ENCODE measurements at regions not wholly inside any gene's neighbourhood (a gene's known extent, or its start where the extent isn't known, plus 50 kb on each side); places are given as distances from the start of the nearest gene placed in this dataset.
"Not testable (repeated sequence)": the region's sequence is repeated elsewhere in the genome, so short reads cannot be mapped to it uniquely, and the experiment has no call there.

DNA sequence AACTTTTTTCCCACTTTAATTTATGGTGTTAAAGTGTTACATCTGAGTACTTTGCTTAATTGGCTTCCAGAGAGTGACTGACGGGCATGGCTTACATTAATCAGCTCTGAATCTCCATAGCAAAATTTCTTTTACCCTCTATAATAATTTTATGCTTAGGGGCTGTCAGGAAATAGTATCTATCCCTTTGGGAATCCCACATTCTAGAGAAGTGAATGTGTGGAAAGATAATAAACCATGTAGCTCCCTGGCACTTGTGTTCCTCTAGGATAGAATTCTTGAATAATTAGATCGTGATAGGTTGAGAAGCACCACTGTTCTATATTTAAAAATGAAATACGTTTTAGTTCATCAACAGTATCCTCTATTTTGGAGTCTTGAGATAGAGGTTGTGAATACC, 89.6 kb downstream of the DNAJB9 start:
- no peak for ATAC-seq (replicated peaks in 6 of 8)
- Histone ChIP-seq H3K4me1 (replicated peaks in 1 of 2) (peaks cover 0 to 14% of the 10 kb centered on the region in 2 donors), H3K27ac (no peak overlapping the region), H3K4me3 (no peak overlapping the region)
- in situ Hi-C loops (cut with MboI; ENCODE audit: low pct_unique_long_range_greater_than_20kb in 2 of 9, low sequenced_read_pairs in 9 of 9, unreplicated experiment in 9 of 9): no loop called here
- 0 to 100% (median 43%) methylated on average over 1 to 3 of the region's 3 CpGs; no CpG with 5 or more reads in 2 of the 10 experiments for WGBS, 10 experiments

DNA sequence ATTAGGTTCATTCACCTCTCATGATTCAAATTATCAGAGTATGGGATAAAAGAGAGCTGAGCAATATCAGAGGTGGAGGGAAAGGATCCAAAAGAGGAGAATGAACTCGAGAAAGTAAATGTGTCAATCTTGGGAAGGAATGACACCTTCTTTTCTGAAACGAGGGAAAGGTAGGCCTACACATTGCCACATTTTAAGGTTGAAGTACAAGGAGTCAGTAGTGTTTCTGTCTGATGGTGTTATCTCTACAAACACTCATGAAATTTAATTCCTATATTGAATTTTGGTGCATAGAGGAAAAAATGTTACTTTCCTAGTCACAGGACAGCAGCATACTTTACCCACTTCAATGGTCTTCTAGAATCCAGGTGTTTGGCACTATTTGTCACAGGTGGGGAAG, 90.2 kb downstream of the DNAJB9 start:
- Histone ChIP-seq H3K4me3 (no peak overlapping the region), H3K27ac (no peak overlapping the region), H3K4me1 (replicated peaks in 1 of 2) (peaks cover 0 to 14% of the 10 kb centered on the region in 2 donors)
- in situ Hi-C loops (cut with MboI; ENCODE audit: low pct_unique_long_range_greater_than_20kb in 2 of 9, low sequenced_read_pairs in 9 of 9, unreplicated experiment in 9 of 9): no loop called here
- no peak for ATAC-seq (replicated peaks in 6 of 8)
- 0 to 80% (median 40%) methylated on average over 1 to 2 of the region's 2 CpGs; no CpG with 5 or more reads in 1 of the 10 experiments for WGBS, 10 experiments

DNA sequence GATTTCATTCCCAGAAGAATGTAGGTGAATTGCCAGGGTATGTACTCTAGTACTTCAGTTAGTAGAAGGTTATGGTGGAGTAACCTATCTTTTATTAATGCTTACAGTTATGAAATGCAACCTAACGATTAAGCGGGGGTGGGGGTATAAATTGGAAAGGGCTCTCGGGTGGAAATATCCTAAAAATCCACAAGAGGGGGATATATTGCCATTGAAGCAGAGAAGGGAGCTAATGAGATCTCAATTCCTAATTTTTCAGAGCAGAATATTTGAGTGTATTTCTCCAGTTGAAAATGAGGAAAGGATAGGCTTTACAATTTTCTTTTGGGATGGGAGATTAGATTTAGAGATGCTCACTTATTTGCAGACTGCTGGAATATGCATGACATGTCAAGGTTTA, 90.8 kb downstream of the DNAJB9 start:
- Histone ChIP-seq H3K4me3 (no peak overlapping the region), H3K27ac (no peak overlapping the region), H3K4me1 (replicated peaks in 1 of 2) (peaks cover 0 to 14% of the 10 kb centered on the region in 2 donors)
- in situ Hi-C loops (cut with MboI; ENCODE audit: low pct_unique_long_range_greater_than_20kb in 2 of 9, low sequenced_read_pairs in 9 of 9, unreplicated experiment in 9 of 9): no loop called here
- peak in 2 of 8 experiments; percentile 22 to 67 for ATAC-seq (replicated peaks in 6 of 8)
- WGBS, 10 experiments: 3 to 69% (median 33%) methylated on average over 2 to 3 of the region's 3 CpGs; no CpG with 5 or more reads in 3 of the 10 experiments

GRCh38 chr7:108662783-108663362, 93.2 kb downstream of the DNAJB9 start:
- Histone ChIP-seq H3K27ac (no peak overlapping the region), H3K4me3 (no peak overlapping the region), H3K4me1 (replicated peaks in 1 of 2) (peaks cover 0 to 14% of the 10 kb centered on the region in 2 donors)
- in situ Hi-C loops (cut with MboI; ENCODE audit: low pct_unique_long_range_greater_than_20kb in 2 of 9, low sequenced_read_pairs in 9 of 9, unreplicated experiment in 9 of 9): no loop called here
- WGBS, 10 experiments: 0 to 70% (median 46%) methylated on average over 2 to 4 of the region's 4 CpGs; no CpG with 5 or more reads in 2 of the 10 experiments
- peak in 6 of 8 experiments; percentile 20 to 74 (median 56) for ATAC-seq (replicated peaks in 6 of 8)

DNA sequence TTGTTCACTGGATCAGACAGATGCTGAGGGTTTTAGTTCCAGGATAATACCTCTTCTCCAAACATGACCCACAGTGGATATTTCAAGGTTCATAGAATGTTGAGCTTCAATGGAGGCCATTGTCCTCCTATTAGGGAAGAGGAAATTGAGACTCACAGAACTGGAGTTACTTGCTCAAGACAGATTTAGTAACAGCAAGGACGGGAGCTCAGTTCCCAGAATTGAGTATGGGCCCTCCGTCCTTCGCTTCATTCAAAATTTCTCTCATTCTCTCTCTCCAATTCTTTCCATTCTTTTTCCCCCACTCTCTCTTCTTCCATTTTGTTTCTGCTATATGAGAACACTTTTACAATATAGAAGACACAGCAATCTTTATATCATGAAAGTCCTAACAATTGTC, 94.0 kb downstream of the DNAJB9 start:
- Histone ChIP-seq H3K27ac (no peak overlapping the region), H3K4me3 (no peak overlapping the region), H3K4me1 (replicated peaks in 1 of 2) (peaks cover 0 to 14% of the 10 kb centered on the region in 2 donors)
- in situ Hi-C loops (cut with MboI; ENCODE audit: low pct_unique_long_range_greater_than_20kb in 2 of 9, low sequenced_read_pairs in 9 of 9, unreplicated experiment in 9 of 9): no loop called here
- ATAC-seq (replicated peaks in 6 of 8): no peak
- 30 to 100% (median 88%) methylated on average over 1 to 3 of the region's 3 CpGs; no CpG with 5 or more reads in 1 of the 10 experiments for WGBS, 10 experiments

DNA sequence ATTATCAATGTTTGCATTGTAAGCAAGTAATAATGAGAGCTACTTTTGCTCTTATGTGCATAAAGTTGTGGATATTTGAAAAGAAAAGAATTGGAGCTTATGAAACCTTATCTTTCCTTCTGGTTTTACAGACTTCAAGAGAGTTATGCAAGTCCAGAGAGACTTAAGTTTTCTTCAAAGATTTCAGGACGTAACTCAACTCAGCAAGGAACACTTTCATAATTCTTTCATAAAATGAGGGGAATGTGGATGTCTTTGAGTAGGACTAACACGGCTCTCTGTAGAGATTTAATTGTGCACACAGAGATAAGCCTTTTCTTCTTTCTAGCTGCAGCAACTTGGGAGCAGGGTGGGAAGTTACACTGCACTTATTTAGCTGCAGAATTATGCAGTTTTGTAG, 97.5 kb downstream of the DNAJB9 start:
- no peaks in the 10 kb centered on the region for H3K4me1 ChIP-seq (replicated peaks in 1 of 2)
- H3K4me3 ChIP-seq: no peak overlapping the region
- WGBS, 10 experiments: 0 to 100% (median 74%) methylated on average over 1 to 2 of the region's 2 CpGs
- in situ Hi-C loops (cut with MboI; ENCODE audit: low pct_unique_long_range_greater_than_20kb in 2 of 9, low sequenced_read_pairs in 9 of 9, unreplicated experiment in 9 of 9): no loop called here
- H3K27ac ChIP-seq: no peak overlapping the region
- ATAC-seq (replicated peaks in 6 of 8): no peak

DNA sequence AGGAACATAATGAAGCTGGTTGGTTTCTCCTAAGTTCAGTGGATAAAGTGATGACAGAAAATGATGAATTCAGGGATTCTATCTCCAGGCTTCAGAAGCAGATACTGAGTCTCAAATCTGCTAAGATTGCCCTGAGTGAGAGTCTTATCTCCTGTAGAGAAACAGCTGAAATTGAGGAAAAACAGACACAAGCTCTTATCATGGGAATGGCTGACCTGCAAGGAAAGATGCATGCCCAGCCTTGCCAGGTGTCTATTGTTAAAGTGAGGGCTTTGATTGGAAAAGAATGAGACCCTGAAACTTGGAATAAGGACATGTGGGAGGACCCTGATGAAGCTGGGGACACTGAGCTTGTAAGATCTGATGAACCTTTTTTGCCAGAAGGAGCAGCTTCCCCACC, 100.3 kb downstream of the DNAJB9 start:
- Histone ChIP-seq H3K4me1 (replicated peaks in 1 of 2) (no peaks in the 10 kb centered on the region), H3K4me3 (no peak overlapping the region), H3K27ac (no peak overlapping the region)
- in situ Hi-C loops (cut with MboI; ENCODE audit: low pct_unique_long_range_greater_than_20kb in 2 of 9, low sequenced_read_pairs in 9 of 9, unreplicated experiment in 9 of 9): no loop called here
- no peak for ATAC-seq (replicated peaks in 6 of 8)

DNA sequence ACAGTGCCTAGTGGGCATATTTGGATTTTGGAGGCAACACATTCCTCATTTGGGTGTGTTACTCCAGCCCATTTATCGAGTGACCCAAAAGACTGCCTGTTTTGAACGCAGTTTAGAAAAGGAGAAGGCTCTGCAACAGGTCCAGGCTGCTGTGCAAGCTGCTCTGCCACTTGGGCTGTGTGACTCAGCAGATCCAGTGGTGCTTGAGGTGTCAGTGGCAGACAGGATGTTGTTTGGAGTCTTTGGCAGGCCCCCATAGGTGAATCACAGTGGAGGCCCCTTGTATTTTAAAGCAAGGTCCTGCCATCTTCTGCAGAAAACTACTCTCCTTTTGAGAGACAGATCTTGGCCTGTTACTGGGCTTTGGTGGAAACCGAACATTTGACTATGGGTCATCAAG, 104.0 kb downstream of the DNAJB9 start:
- 0 to 100% (median 71%) methylated on average over 1 to 3 of the region's 3 CpGs; no CpG with 5 or more reads in 2 of the 10 experiments for WGBS, 10 experiments
- H3K4me3 ChIP-seq; H3K4me1 ChIP-seq (replicated peaks in 1 of 2); ATAC-seq (replicated peaks in 6 of 8); in situ Hi-C loops (cut with MboI; ENCODE audit: low pct_unique_long_range_greater_than_20kb in 2 of 9, low sequenced_read_pairs in 9 of 9, unreplicated experiment in 9 of 9); H3K27ac ChIP-seq: not testable (repeated sequence)

GRCh38 chr7:108684629-108685028, 115.0 kb downstream of the DNAJB9 start:
- 0 to 100% (median 62%) methylated on average over 1 to 4 of the region's 4 CpGs for WGBS, 10 experiments
- Histone ChIP-seq H3K4me1 (replicated peaks in 1 of 2) (no peaks in the 10 kb centered on the region), H3K27ac (no peak overlapping the region), H3K4me3 (no peak overlapping the region)
- in situ Hi-C loops (cut with MboI; ENCODE audit: low pct_unique_long_range_greater_than_20kb in 2 of 9, low sequenced_read_pairs in 9 of 9, unreplicated experiment in 9 of 9): no loop called here
- ATAC-seq (replicated peaks in 6 of 8): no peak

GRCh38 chr7:108686494-108686893, 116.8 kb downstream of the DNAJB9 start:
- in situ Hi-C loops (cut with MboI; ENCODE audit: low pct_unique_long_range_greater_than_20kb in 2 of 9, low sequenced_read_pairs in 9 of 9, unreplicated experiment in 9 of 9): no loop called here
- no peaks in the 10 kb centered on the region for H3K4me1 ChIP-seq (replicated peaks in 1 of 2)
- WGBS, 10 experiments: 0 to 100% (median 80%) methylated on average over 1 of the region's 1 CpG; no CpG with 5 or more reads in 1 of the 10 experiments
- no peak overlapping the region for H3K27ac ChIP-seq
- H3K4me3 ChIP-seq: no peak overlapping the region
- ATAC-seq (replicated peaks in 6 of 8): no peak

DNA sequence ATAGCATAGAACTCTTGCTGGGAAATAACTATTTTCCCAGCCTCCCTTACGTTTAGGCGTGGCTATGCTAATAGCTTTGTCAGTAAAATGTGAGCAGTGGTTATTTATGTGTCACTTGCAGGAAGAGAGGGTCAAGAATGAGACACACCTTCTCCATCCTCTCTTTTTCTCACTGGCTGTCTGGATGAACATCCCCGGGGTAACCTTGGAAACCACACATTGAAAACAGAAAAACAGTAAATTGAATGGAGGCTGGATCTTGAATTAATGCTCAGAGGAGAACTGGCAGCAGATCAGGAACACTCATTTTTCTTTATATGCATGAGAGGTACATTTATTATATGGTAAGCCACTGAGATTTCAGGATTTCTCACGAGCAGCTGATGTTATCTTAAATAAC, 127.6 kb downstream of the DNAJB9 start:
- in situ Hi-C loops (cut with MboI; ENCODE audit: low pct_unique_long_range_greater_than_20kb in 2 of 9, low sequenced_read_pairs in 9 of 9, unreplicated experiment in 9 of 9): no loop called here
- peak overlapping the region in 1 of 2 donors; percentile 1 for H3K27ac ChIP-seq
- WGBS, 10 experiments: 0 to 46% (median 6%) methylated on average over 1 to 4 of the region's 4 CpGs; no CpG with 5 or more reads in 2 of the 10 experiments
- no peak overlapping the region for H3K4me3 ChIP-seq
- peak; percentile 56 to 99 (median 96) for ATAC-seq (replicated peaks in 6 of 8)
- H3K4me1 ChIP-seq (replicated peaks in 1 of 2): peaks cover 10 to 18% of the 10 kb centered on the region in 2 donors

DNA sequence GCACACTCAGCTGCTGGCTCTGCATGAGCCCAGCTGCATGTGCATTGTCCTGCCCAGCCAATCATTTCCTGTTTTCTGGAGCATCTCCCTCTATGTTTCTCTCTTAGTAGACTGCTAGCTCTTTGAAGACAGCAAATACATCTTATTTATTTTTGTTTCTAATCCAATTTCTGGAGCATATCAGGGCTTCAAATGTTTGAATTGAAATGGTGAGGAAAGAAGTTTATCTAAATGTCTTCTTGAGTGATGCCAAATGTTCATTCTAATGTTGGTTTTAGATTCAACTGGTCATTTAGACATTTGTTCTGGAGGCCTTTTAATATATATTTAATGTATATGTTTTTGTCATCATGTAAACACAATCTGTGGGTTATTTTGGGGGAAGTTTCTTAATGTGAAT, 141.9 kb downstream of the DNAJB9 start:
- Histone ChIP-seq H3K27ac (no peak overlapping the region), H3K4me1 (replicated peaks in 1 of 2) (peaks cover 0 to 8% of the 10 kb centered on the region in 2 donors), H3K4me3 (no peak overlapping the region)
- in situ Hi-C loops (cut with MboI; ENCODE audit: low pct_unique_long_range_greater_than_20kb in 2 of 9, low sequenced_read_pairs in 9 of 9, unreplicated experiment in 9 of 9): no loop called here
- ATAC-seq (replicated peaks in 6 of 8): no peak

- WGBS, 10 experiments: 0 to 100% (median 88%) methylated on average over 1 of the region's 1 CpG; no CpG with 5 or more reads in 3 of the 10 experiments
- Histone ChIP-seq H3K4me3 (no peak overlapping the region), H3K27ac (no peak overlapping the region), H3K4me1 (replicated peaks in 1 of 2) (peaks cover 0 to 8% of the 10 kb centered on the region in 2 donors)
- no peak for ATAC-seq (replicated peaks in 6 of 8)
- in situ Hi-C loops (cut with MboI; ENCODE audit: low pct_unique_long_range_greater_than_20kb in 2 of 9, low sequenced_read_pairs in 9 of 9, unreplicated experiment in 9 of 9): no loop called here
Measured at GRCh38 chr7:108716783-108717182, 147.1 kb downstream of the DNAJB9 start.

GRCh38 chr7:108717781-108718180, 148.1 kb downstream of the DNAJB9 start:
- in situ Hi-C loops (cut with MboI; ENCODE audit: low pct_unique_long_range_greater_than_20kb in 2 of 9, low sequenced_read_pairs in 9 of 9, unreplicated experiment in 9 of 9): no loop called here
- Histone ChIP-seq H3K4me1 (replicated peaks in 1 of 2) (peaks cover 0 to 10% of the 10 kb centered on the region in 2 donors), H3K27ac (no peak overlapping the region), H3K4me3 (no peak overlapping the region)
- ATAC-seq (replicated peaks in 6 of 8): no peak
